ENCODE measurements at regions not wholly inside any gene's neighbourhood (a gene's known extent, or its start where the extent isn't known, plus 50 kb on each side); places are given as distances from the start of the nearest gene placed in this dataset.

GRCh38 chr9:25994605-25995004, 316.4 kb upstream of the TUSC1 start:
- in situ Hi-C loops (cut with MboI; ENCODE audit: low sequenced_read_pairs): no loop called here

- in situ Hi-C loops (cut with MboI; ENCODE audit: low sequenced_read_pairs): no loop called here
Observed at GRCh38 chr9:25990376-25990775, 312.1 kb upstream of the TUSC1 start.

- in situ Hi-C loops (cut with MboI; ENCODE audit: low sequenced_read_pairs): no loop called here
Observed at GRCh38 chr9:25975667-25976066, 297.4 kb upstream of the TUSC1 start.

GRCh38 chr9:25964239-25964638, 286.0 kb upstream of the TUSC1 start:
- in situ Hi-C loops (cut with MboI; ENCODE audit: low sequenced_read_pairs): no loop called here

- in situ Hi-C loops (cut with MboI; ENCODE audit: low sequenced_read_pairs): no loop called here
Observed at GRCh38 chr9:25960178-25960577, 281.9 kb upstream of the TUSC1 start.

GRCh38 chr9:25954209-25954608, 276.0 kb upstream of the TUSC1 start:
- in situ Hi-C loops (cut with MboI; ENCODE audit: low sequenced_read_pairs): no loop called here

GRCh38 chr9:25948182-25948581, 269.9 kb upstream of the TUSC1 start:
- in situ Hi-C loops (cut with MboI; ENCODE audit: low sequenced_read_pairs): no loop called here

- in situ Hi-C loops (cut with MboI; ENCODE audit: low sequenced_read_pairs): no loop called here
Observed at GRCh38 chr9:25939126-25939525, 260.9 kb upstream of the TUSC1 start.

GRCh38 chr9:25936031-25936430, 257.8 kb upstream of the TUSC1 start:
- in situ Hi-C loops (cut with MboI; ENCODE audit: low sequenced_read_pairs): no loop called here

- in situ Hi-C loops (cut with MboI; ENCODE audit: low sequenced_read_pairs): no loop called here
Observed at GRCh38 chr9:25935188-25935587, 256.9 kb upstream of the TUSC1 start.

- in situ Hi-C loops (cut with MboI; ENCODE audit: low sequenced_read_pairs): no loop called here
Observed at GRCh38 chr9:25918761-25919160, 240.5 kb upstream of the TUSC1 start.

GRCh38 chr9:25917731-25918362, 239.6 kb upstream of the TUSC1 start:
- in situ Hi-C loops (cut with MboI; ENCODE audit: low sequenced_read_pairs): no loop called here

GRCh38 chr9:25913806-25914205, 235.6 kb upstream of the TUSC1 start:
- in situ Hi-C loops (cut with MboI; ENCODE audit: low sequenced_read_pairs): no loop called here

- in situ Hi-C loops (cut with MboI; ENCODE audit: low sequenced_read_pairs): no loop called here
Observed at GRCh38 chr9:25904701-25905100, 226.5 kb upstream of the TUSC1 start.

- in situ Hi-C loops (cut with MboI; ENCODE audit: low sequenced_read_pairs): no loop called here
Observed at GRCh38 chr9:25891527-25891926, 213.3 kb upstream of the TUSC1 start.

GRCh38 chr9:25889661-25890060, 211.4 kb upstream of the TUSC1 start:
- in situ Hi-C loops (cut with MboI; ENCODE audit: low sequenced_read_pairs): no loop called here

GRCh38 chr9:25876248-25876647, 198.0 kb upstream of the TUSC1 start:
- in situ Hi-C loops (cut with MboI; ENCODE audit: low sequenced_read_pairs): no loop called here

GRCh38 chr9:25864509-25864908, 186.3 kb upstream of the TUSC1 start:
- in situ Hi-C loops (cut with MboI; ENCODE audit: low sequenced_read_pairs): no loop called here

GRCh38 chr9:25861421-25861820, 183.2 kb upstream of the TUSC1 start:
- in situ Hi-C loops (cut with MboI; ENCODE audit: low sequenced_read_pairs): no loop called here

GRCh38 chr9:25857147-25857546, 178.9 kb upstream of the TUSC1 start:
- in situ Hi-C loops (cut with MboI; ENCODE audit: low sequenced_read_pairs): no loop called here

- in situ Hi-C loops (cut with MboI; ENCODE audit: low sequenced_read_pairs): no loop called here
Observed at GRCh38 chr9:25850803-25851202, 172.6 kb upstream of the TUSC1 start.

GRCh38 chr9:25845867-25846266, 167.6 kb upstream of the TUSC1 start:
- in situ Hi-C loops (cut with MboI; ENCODE audit: low sequenced_read_pairs): no loop called here

GRCh38 chr9:25830381-25830780, 152.1 kb upstream of the TUSC1 start:
- in situ Hi-C loops (cut with MboI; ENCODE audit: low sequenced_read_pairs): no loop called here

Data from HL-60/S4 treated with retinoic acid at 250 ng/mL for 4 days and 3 days (cell line).